Iris pigment epithelial cell (primary cell): ENCODE measurements at regions not wholly inside any gene's neighbourhood (a gene's known extent, or its start where the extent isn't known, plus 50 kb on each side); places are given as distances from the start of the nearest gene placed in this dataset.
A peak's percentile ranks its signal among the peaks of the same experiment; 100 is the strongest.

ENCODE experiments used
- DNase-seq: peaks from one replicate; pipeline ENCODE4 v3.0.0-alpha.2; 2011; ENCODE audit warnings: low read depth

DNA sequence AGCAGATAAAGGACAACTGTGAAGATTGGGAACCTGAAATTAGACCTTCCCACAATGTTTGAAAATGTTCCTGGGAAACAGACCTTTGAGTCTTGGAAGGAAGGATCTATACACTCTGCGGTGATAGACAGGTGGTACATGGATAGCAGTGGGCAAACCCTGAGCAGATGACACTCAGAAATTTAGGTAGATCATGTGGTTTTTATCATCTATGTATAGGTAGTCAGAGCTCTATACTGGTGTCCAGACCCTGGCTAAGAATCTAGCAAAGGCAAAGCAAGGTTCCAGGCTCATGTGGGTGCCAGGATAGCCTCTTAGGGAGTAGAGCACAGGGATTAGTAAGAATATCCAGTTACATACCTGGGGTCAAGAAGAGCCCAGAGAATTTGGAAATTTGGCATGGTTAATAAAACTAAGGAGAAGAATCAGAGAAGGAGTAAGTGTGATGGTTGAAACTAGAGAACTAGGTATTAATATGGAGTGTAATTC is 331.2 kb upstream of the FBXO33 start:
- no peak for DNase-seq

DNA sequence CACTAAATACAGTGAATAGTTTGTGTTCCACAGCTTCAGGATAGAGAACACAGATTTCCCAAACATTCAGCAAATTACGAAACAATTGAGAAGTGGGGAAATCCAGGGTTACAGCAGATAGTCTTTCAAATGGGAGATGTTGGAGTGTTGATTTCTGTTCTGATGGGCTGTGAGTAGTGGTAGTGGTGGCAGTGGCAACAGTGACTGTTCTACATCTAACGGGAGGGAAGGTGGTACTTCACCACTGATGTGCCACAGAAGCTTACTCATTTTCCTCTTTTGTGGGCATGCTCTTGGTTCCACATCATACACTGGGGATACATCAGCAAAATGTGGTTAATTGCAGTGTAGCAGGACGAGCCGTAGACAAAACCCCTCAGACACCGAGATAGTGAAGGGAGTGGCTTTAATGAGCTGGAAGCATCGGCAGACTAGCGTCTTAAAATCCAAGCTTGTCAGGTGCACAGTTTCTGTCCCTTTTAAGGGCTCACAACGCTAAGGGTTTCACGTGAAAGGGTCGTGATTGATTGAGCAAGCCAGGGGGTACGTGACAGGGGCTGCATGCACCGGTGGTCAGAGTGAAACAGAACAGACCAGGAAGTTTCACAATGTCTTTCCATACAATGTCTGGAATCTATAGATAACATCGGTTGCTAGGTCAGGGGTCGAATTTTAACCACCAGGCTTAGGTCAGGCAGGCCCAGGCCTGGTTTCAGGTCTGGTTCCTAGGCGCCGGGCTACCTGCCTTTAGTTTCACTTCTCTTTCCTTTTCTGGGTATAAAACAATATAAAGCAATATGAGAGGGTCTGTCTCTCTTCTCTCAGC is 330.6 kb upstream of the FBXO33 start:
- no peak for DNase-seq

DNA sequence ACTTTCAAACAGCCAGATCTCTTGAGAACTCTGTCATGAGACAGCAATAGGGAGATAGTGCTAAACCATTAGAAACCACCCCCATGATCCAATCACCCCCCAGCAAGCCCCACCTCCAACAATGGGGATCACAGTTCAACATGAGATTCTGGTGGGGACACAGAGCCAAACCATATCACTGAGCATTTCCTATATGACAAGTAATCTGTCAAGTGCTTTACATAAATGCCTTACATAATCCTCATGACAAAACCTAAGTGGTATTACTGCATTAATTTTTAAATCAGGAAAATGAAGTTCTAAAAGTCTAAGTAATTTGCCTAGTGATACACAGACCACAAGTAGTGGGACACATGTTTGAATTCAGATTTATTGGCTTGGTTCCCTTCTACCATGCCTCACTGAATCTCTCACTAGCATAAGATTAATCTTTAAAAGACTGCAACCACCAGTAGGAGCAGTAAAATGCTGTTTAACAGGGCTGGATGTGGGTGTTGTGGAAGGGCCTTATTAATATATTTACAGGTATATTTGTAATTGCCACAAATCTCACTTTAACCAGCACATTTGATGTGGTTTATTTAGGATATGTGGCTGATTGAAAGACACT is 323.1 kb upstream of the FBXO33 start:
- no peak for DNase-seq

GRCh38 chr14:39740454-39740853 is 308.2 kb upstream of the FBXO33 start:
- no peak for DNase-seq

DNA sequence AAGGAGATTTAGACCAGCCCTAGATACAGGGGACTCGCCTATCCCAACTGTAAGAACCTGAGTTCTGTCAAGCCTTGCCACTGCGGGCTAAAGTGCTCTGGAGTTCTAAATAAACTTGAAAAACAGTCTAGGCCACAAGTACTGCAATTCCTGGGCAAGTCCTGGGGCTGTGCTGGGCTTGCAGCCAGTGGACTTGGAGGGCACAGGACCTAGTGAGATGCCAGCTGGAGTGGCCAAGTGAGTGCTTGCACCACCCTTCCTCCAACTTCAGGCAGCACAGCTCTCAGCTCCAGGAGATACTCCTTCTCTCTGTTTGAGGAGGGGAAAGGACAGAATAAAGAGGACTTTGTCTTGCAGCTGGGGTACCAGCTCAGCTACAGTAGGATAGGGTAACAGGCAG is 307.6 kb upstream of the FBXO33 start:
- no peak for DNase-seq

GRCh38 chr14:39734306-39734705 is 302.1 kb upstream of the FBXO33 start:
- no peak for DNase-seq

GRCh38 chr14:39733741-39734140 is 301.5 kb upstream of the FBXO33 start:
- DNase-seq: no peak

DNA sequence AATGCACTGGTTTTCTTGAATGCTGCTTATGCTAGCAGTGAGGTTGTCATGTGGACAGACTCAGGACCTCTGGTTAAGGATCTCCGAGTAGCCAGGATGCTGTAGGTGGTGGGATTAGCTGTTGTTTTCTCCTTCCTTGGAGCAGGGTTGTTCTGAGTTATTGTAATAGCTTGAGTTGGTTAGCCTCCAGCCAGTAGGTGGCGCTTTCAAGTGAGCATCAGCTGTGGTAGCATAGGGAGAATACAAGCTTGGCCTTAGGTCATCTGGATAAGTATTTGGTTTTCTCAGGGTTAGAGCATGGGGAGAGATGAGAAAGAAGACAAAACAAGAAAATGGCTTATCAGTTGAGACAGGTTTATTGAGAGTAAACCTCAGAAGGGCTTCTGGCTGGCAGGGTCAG is 299.7 kb upstream of the FBXO33 start:
- DNase-seq: no peak

GRCh38 chr14:39726563-39726962 is 294.3 kb upstream of the FBXO33 start:
- no peak for DNase-seq

DNA sequence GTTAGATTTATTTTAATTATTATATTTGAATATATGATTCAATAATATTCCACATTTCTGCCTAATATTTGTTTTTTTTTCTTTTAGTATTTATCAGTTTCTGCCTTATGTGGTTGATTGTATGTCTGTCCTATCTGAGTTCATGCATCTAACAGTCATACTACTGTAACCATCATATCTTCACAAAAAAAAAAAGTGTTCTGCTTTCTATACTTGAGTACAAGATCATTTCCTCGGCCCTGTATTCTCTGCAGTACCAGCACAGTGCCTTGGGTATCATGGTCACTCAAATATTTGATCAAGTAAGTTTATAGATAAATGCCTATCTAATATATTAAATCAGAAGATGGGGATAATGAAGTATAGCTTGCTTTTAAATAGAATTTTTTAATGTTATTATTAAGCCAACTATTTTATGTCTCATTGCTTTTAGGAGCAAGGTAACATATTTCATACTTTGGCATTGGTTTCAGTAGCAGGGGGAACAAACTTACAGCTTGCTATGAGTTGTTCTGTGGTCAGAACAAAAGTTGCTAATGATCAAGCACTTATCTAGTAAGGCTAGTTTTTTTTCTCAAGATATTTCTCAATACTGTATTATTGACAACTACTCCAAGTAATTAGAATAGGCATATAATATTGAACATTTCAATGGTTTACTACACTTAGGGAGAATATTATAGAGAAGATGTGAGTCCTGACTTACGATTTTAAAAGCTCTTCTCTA is 290.5 kb upstream of the FBXO33 start:
- no peak for DNase-seq

DNA sequence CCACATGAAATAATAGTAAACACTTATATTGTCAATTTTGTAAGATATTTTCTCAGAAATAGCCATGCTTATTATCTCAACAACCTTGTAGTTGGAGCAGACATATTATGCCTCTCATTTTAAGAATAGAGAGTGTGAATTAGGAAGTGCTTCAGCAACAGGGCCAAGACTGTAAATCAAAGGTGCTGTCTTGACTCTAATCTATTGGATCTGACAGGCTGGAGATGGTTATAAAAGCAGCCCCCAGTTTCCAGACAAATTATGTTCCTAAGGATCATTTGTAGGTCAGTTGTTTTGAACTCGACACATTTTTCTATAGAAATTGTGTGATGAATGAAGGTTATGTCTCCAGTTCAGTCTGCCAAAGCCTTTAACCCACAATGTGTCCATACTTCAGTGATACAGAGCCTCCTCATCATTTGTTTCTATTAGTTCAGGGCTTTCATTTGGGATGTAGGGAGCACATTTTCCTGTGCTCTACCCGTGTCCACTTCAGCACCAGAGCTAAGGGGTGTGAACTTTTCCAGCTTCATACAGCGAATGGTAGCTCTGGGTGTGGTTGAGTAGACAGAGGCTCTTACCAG is 284.8 kb upstream of the FBXO33 start:
- no peak for DNase-seq

DNA sequence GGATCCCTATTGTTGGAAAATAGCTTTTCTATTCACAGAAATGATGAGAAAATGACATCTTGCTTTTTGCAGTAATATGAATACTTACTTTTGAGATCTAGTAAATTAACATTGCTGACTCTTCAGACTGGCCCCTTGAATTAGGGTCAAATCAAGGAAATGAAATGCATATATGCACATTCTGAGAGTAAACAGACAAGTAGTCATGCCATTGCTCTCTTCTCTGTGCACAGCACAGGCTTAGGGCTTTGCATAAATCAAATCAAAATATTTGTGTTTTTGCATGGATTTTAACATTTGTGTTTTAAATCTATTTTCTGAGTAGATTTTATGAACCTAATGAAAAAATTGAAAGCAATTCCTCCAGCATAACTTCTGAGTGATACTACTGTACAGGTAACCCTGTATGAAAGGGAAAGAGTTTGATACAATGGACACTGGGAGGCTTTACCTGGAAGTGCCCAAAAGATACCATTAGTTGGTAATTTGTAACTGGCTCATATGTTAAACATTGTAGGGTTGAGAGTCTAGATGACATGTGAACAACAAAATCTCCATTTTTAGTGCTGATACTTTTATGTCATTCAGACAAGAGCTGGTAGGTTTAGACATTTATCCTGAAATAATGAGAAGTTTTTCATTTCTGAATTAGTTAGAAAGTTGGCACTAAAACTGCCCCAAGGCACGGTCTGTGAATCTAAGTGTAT is 280.2 kb upstream of the FBXO33 start:
- DNase-seq: no peak

GRCh38 chr14:39704594-39704993 is 272.4 kb upstream of the FBXO33 start:
- no peak for DNase-seq

GRCh38 chr14:39694341-39694740 is 262.1 kb upstream of the FBXO33 start:
- no peak for DNase-seq

DNA sequence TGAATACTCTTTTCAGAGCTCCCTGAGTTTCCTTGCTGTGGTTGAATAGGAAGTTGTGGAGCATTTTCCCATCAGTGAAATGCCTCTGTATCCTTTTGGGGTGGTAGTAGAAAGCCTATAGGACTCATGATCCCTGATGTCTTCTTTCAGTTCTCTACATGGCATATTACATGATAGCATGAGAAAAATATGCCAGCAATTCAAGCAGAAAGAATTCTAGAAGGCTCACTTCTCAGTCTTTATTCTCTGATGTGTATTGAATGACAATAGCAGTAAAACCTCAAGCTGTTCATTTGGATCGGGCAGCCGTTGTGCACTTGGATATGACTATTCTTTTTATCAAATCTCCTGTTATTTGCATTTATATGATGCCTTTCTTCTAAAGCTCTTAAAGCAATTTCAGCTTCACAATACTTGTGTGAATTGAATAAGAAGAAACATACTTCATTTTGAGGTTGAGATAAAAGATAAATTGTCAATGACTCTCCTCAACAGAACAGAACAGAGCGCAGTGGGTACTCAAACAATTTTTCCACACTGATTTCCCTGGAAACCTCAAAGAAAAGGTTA is 251.5 kb upstream of the FBXO33 start:
- no peak for DNase-seq

- DNase-seq: no peak
Measured at GRCh38 chr14:39682582-39682981, 250.3 kb upstream of the FBXO33 start.

DNA sequence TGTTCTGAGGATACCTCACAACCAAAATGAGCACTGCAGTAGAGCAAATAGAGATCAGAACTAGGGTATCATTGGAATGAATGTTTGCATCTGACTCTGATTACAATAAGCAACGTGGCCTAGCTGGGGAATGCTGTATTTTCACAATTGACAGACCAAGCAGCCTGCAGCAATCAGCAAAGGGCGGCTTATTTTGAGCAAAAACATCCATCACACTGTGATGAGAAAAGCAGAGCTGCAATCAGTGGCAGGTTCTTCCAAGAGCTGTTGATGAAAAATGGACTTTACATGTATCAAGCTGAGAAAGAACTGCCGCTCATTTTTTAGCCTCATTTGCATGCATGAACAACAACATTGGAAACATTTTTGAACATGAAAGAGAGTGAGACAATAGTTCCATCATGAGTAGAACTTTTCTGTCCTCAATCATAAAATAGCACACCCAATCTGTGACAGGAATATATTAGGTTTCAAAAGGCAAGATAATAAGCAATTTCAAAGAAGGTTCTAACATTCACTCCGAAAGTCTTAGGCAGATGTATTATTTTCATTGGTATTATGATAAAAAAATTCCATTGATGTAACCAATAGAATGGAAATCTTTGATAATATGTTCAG is 249.7 kb upstream of the FBXO33 start:
- DNase-seq: no peak

GRCh38 chr14:39680777-39681176 is 248.5 kb upstream of the FBXO33 start:
- DNase-seq: no peak

DNA sequence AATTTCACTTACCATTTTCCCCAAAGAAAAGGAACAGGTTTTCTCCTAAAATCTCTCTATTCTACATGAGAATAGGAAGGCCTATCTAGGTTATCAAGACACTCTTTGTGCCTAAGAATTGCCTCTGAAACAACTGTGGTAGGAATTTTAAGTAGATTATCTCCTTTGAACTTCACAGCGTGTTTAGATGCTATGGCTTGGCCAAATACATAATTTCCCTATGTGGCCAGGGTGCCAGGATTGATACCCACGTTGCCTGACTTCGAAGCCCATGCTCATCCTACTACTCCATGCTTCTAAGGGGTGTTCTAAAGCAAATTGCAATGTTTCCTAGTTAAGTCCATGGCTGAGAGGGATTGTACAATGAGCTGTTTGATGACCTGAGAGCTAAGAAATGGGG is 241.5 kb upstream of the FBXO33 start:
- no peak for DNase-seq

DNA sequence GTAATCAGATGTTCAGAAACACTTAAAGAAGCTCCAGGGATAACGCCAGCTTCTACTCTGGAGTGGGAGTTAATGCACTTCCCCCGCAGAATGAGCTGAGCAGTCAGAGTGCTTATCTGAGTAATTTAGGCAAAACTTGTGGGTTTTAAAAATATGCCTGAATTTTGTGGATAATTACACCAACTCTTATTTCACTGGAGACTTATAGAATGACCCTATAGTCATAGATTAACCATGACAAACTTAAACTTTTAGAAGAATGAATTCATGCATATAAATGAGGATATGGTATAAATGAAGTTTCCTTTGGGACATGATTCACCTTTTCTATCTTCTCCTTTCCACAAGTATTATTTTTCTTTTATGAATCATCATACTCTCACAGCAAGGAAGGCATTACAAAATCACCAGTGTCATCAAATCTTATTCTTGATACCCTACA is 241.1 kb upstream of the FBXO33 start:
- peak; percentile 7 for DNase-seq

GRCh38 chr14:39668449-39668848 is 236.2 kb upstream of the FBXO33 start:
- DNase-seq: no peak
